Sciatic nerve (tissue), 2 donors: ENCODE measurements at regions not wholly inside any gene's neighbourhood (a gene's known extent, or its start where the extent isn't known, plus 50 kb on each side); places are given as distances from the start of the nearest gene placed in this dataset.

ENCODE experiments used
- ATAC-seq: fragments of 200-7000 bp; cut with Tn5 transposase; one replicate; pipeline ENCODE4 v1.9.1; 2020; ENCODE audit warnings: mild to moderate bottlenecking, moderate library complexity
- DNase-seq: peaks from one replicate; pipeline ENCODE4 v3.0.0-alpha.2; 2020; ENCODE audit warnings: low spot score
- intact Hi-C: fragments of 100-400 bp; cut with DNase I; formaldehyde crosslinking; loops from one replicate; pipeline ENCODE4 v1.14.2; 2022
- donor health status: DM: no; HTN: no; CAD: no.
- donor health status: DM: no; HTN: no; CAD: no.

- DNase-seq (no peak), ATAC-seq (no peak)
- intact Hi-C loops, result no loop called here
These were observed 306.7 kb upstream of the CHAC2 start for GRCh38 chr2:53460937-53461336.

- intact Hi-C loops, result no loop called here
- ATAC-seq (no peak), DNase-seq (no peak)
These were observed 307.3 kb upstream of the CHAC2 start for GRCh38 chr2:53460347-53460746.

GRCh38 chr2:53455094-53455493 is 312.5 kb upstream of the CHAC2 start:
- no peak for ATAC-seq
- intact Hi-C loops, result no loop called here

GRCh38 chr2:53452957-53453748 is 314.5 kb upstream of the CHAC2 start:
- ATAC-seq (peak; percentile 41), DNase-seq (no peak)
- intact Hi-C loops, result no loop called here

More at GRCh38 chr2:53455094-53455493, 312.5 kb upstream of the CHAC2 start:
- DNase-seq, result no peak

- ATAC-seq (no peak), DNase-seq (no peak)
- intact Hi-C loops, result no loop called here
These were observed 315.2 kb upstream of the CHAC2 start for GRCh38 chr2:53452400-53452799.

- no peak for ATAC-seq
- intact Hi-C loops, result no loop called here
These were observed 316.7 kb upstream of the CHAC2 start for GRCh38 chr2:53450923-53451322.

GRCh38 chr2:53448591-53448990 is 319.0 kb upstream of the CHAC2 start:
- intact Hi-C loops, result no loop called here
- no peak for ATAC-seq
- no peak for DNase-seq

More at GRCh38 chr2:53450923-53451322, 316.7 kb upstream of the CHAC2 start:
- no peak for DNase-seq

- intact Hi-C loops, result no loop called here
- ATAC-seq (no peak), DNase-seq (no peak)
These were observed 319.5 kb upstream of the CHAC2 start for GRCh38 chr2:53448086-53448485.

- no peak for ATAC-seq
- no peak for DNase-seq
- intact Hi-C loops, result no loop called here
These were observed 322.1 kb upstream of the CHAC2 start for GRCh38 chr2:53445383-53446070.

GRCh38 chr2:53442783-53443182 is 324.8 kb upstream of the CHAC2 start:
- ATAC-seq (no peak), DNase-seq (no peak)
- intact Hi-C loops, result no loop called here

- ATAC-seq (no peak), DNase-seq (no peak)
- intact Hi-C loops, result no loop called here
These were observed 325.5 kb upstream of the CHAC2 start for GRCh38 chr2:53442093-53442492.

- DNase-seq, result no peak
- ATAC-seq, result no peak
- intact Hi-C loops, result no loop called here
These were observed 328.9 kb upstream of the CHAC2 start for GRCh38 chr2:53438692-53439091.

- no peak for DNase-seq
- no peak for ATAC-seq
- intact Hi-C loops, result no loop called here
These were observed 329.5 kb upstream of the CHAC2 start for GRCh38 chr2:53438100-53438499.

- intact Hi-C loops, result no loop called here
- no peak for ATAC-seq
- no peak for DNase-seq
These were observed 330.2 kb upstream of the CHAC2 start for GRCh38 chr2:53437371-53437770.

- DNase-seq (no peak), ATAC-seq (no peak)
- intact Hi-C loops, result no loop called here
These were observed 330.7 kb upstream of the CHAC2 start for GRCh38 chr2:53436882-53437281.

- no peak for DNase-seq
- intact Hi-C loops, result no loop called here
- ATAC-seq, result no peak
These were observed 332.0 kb upstream of the CHAC2 start for GRCh38 chr2:53435610-53436009.

- DNase-seq (no peak), ATAC-seq (no peak)
- intact Hi-C loops, result no loop called here
These were observed 333.1 kb upstream of the CHAC2 start for GRCh38 chr2:53434466-53434865.

- intact Hi-C loops, result no loop called here
- DNase-seq, result no peak
- no peak for ATAC-seq
These were observed 334.7 kb upstream of the CHAC2 start for GRCh38 chr2:53432936-53433335.

GRCh38 chr2:53429901-53430300 is 337.7 kb upstream of the CHAC2 start:
- intact Hi-C loops, result no loop called here

GRCh38 chr2:53424902-53425301 is 342.7 kb upstream of the CHAC2 start:
- DNase-seq, result no peak
- no peak for ATAC-seq
- intact Hi-C loops, result no loop called here

More at GRCh38 chr2:53429901-53430300, 337.7 kb upstream of the CHAC2 start:
- DNase-seq, result no peak
- no peak for ATAC-seq

- no peak for ATAC-seq
- DNase-seq, result no peak
- intact Hi-C loops, result no loop called here
These were observed 344.1 kb upstream of the CHAC2 start for GRCh38 chr2:53423465-53423864.
